ENCODE measurements at regions not wholly inside any gene's neighbourhood (a gene's known extent, or its start where the extent isn't known, plus 50 kb on each side); places are given as distances from the start of the nearest gene placed in this dataset.
"Not testable (repeated sequence)": the region's sequence is repeated elsewhere in the genome, so short reads cannot be mapped to it uniquely, and the experiment has no call there.

- DNase-seq = no peak
These were observed 165.1 kb upstream of the TNRC6C start for GRCh38 chr17:77793146-77793970.

GRCh38 chr17:77793971-77794235 is 164.6 kb upstream of the TNRC6C start:
- no peak for DNase-seq

GRCh38 chr17:77794846-77795245 is 163.7 kb upstream of the TNRC6C start:
- no peak for DNase-seq

DNA sequence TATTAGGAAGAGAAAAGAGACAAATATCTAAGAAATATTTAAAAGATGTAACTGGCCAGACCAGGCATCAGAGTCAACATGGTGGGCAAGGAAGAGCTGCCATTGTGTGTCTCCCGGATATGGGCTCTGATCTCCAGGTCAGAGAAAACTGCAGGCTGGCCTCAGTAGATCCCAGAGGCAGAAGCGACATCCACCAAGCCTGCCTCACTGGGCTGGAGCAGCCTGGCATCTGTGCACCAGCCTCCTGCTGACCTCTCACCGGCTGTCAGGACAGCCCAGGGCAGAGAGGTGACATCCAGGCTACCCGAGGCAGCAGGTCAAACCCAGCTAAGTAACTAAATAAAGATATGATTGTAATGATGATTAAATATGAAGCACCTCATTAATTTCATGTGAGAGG is 162.8 kb upstream of the TNRC6C start:
- DNase-seq = no peak

DNA sequence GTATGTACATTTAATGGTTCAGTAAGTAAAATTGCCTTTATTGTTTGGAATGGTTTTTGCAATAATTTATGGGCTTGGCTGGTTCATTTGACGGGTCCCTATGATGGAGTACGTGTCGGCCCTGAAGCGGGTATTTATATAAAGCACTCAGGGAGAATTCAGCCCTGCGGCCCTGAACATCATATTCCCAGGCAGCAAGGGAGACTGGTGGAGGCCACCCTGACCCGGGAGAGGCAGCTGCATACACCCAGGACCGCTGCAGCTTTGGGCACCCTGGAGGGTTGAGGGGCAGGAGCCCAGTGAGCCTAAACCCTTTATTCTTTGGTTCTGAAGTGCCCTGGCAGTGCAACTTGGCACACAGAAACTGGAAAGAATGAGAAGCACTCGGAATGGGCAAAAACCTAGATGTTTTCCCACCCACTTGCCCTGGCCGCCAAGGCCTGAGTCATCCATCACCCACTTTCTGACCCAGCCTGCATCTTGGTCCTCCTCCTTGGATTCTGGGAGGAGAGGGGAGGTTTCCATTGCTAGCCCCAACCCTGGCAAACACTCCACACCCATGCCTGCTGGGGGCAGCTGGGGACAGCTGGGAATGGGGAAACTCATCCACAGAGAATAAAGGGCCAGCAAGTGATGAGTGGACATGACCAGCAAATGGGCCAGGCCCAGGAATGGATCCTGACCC is 162.2 kb upstream of the TNRC6C start:
- no peak for DNase-seq

- no peak for DNase-seq
These were observed 160.5 kb upstream of the TNRC6C start for GRCh38 chr17:77798031-77798430.

DNA sequence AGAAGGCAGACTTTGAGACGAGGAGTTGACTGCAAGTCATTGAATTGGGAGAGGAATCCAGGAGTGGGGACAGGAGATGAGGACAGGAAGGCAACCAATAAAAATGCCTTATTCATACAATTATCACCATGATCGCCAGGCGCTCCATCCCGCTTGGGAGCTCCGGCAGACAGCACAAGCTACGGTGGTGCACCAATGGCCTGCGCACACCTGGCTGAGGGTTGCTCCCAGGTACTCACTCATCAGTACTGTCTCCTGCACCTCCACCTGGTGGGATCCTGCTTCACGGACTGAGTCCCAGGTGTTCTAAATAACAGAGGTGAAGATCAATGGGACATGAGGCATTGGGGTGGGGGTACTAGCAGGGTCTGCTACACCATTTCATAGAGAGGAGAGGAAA is 160.0 kb upstream of the TNRC6C start:
- DNase-seq = no peak

- no peak for DNase-seq
These were observed 157.7 kb upstream of the TNRC6C start for GRCh38 chr17:77800816-77801215.

GRCh38 chr17:77801545-77802332 is 156.8 kb upstream of the TNRC6C start:
- DNase-seq = no peak

GRCh38 chr17:77802333-77802615 is 156.2 kb upstream of the TNRC6C start:
- no peak for DNase-seq

GRCh38 chr17:77802811-77803220 is 155.7 kb upstream of the TNRC6C start:
- peak; percentile 79 for DNase-seq

GRCh38 chr17:77803726-77804125 is 154.8 kb upstream of the TNRC6C start:
- no peak for DNase-seq

GRCh38 chr17:77804796-77805426 is 153.6 kb upstream of the TNRC6C start:
- DNase-seq = no peak

GRCh38 chr17:77805970-77806369 is 152.5 kb upstream of the TNRC6C start:
- DNase-seq = not testable (repeated sequence)

DNA sequence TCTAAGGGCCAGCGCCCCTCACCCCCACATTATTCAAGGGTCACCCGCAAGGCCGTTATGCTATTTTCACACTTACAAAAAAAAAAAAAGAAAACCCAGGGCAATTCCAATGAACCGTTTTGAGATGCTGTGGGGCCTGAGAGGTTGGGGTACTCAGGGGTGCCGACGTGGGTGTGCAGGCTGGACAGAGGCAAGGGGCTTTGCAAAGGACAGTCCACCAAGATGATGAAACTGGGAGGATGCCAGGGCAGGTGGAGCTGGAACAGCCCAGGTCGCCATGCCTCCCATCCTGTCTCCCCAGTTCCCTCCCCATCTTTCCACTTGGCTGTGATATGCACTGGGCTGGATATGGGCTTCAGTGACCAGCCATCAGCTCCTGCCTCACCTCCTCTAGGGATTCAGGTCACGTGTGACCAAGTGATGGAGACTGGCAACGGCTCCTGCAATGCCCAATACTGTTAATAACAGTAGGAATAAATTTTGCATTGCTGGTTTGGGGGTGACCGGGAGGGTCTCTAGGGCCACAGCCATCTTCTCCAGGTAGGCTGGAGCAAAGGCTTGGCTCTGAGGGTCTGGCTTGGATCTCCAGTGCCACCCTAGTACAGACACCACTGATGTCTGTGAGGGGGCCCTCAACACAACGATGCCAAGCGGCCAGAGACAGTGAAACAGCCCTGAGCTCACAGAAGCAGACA is 151.3 kb upstream of the TNRC6C start:
- no peak for DNase-seq

- DNase-seq = no peak
These were observed 150.6 kb upstream of the TNRC6C start for GRCh38 chr17:77807746-77808441.

DNA sequence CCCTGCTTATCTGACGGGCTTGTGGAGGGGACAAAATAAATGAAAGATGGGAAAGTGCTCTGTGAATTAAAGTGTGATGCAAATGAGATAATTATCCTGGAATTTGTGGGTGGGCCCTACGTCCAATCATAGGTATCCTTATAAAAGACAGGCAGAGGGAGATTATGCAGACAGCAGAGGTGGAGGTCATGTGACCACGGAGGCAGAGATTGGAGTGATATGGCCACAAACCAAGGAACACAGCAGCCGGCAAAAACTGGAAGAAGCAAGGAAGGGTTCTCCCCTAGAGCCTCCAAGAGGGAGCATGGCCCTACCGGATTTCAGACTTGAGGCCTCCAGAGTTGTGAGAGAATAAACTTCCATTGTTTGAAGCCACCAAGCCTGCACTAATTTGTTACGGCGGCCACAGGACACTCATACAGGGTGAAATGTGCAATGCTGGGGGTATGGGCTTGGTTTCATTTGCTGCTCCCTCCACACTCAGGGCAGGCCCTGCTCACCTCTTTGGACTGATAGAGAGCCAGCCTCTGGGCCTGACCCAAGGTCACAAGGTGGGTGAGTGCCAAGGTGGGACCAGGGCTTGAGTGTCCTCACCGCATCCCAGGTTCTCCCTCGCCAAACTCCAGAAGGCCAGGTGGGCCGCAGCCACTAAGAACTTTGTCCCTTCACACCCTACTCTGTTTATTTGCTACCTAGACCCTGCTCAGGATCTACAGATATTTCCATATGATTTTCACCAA is 149.6 kb upstream of the TNRC6C start:
- no peak for DNase-seq

DNA sequence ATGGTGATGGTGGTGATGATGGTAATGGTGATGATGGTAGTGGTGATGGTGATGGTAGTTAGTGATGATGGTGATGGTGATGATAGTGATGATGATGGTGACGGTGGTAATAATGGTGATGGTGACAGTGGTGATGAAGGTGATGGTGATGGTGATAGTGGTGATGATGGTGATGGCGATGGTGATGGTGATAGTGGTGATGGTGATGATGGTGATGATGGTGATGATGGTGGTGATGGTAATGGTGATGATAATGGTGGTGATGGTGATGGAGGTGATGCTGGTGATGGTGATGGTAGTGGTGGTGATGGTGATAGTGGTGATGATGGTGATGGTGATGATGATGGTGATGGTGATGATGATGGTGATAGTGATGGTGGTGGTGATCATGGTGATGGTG is 148.7 kb upstream of the TNRC6C start:
- DNase-seq = no peak

- no peak for DNase-seq
These were observed 148.0 kb upstream of the TNRC6C start for GRCh38 chr17:77810536-77810935.

DNA sequence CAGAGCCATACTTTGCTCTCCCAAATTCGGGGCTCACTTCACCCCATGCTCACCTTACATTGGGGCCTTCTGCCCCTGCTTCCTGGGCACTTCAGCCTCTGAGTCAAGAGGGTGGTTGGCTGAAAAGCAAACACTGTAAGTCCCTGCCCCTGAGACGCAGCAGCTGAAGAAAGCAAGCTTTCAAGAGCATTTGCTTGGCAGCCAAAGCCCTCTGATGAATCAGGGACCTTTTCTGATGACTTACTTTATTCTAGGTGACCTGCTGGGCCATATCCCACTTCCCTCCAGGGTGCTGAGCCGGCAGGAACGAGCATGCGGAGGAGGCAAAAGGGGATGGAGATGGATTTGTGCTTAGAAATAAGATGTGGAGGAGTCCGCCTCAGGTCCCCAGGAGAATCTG is 147.0 kb upstream of the TNRC6C start:
- no peak for DNase-seq

DNA sequence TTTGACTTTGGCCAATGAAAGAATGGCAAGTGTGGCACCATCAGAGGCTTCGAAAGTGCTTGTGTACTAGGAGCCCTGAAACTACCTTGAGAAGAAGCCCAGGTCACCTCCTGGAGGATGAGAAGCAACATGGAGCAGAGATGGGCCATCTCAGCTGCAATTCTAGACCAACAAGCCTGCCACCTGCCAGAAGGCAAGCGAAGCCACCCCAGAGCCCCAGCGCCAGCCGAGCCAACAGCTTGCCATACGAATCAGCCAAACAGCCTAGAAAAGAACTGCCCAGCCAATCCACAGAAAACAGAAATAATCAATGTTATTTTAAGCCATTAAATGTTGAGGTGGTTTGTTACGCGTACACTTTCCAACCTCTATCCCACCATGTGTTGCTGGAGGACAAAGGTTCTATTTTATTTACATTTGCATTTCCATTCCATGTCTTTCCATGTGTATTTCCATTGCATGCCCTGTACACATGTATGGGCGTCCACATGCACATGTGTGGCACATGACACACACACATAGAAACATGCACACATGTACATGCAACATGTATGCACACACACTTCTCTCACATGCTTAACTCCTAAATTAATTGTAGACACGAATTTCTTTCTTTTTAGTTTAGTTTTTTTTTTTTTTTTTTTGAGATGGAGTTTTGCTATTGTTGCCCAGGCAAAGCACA is 144.3 kb upstream of the TNRC6C start:
- no peak for DNase-seq

All from NCI-H748 treated with DMSO at 0.1 percent for 48 hours (cell line).